GM21515 (cell line): ENCODE measurements at regions not wholly inside any gene's neighbourhood (a gene's known extent, or its start where the extent isn't known, plus 50 kb on each side); places are given as distances from the start of the nearest gene placed in this dataset.
A peak's percentile ranks its signal among the peaks of the same experiment; 100 is the strongest.

Experiments used
- ATAC-seq: cut with Tn5 transposase; IDR thresholded peaks from one replicate; pipeline ENCODE4 v1.9.1; 2021; ENCODE audit not compliant: unreplicated experiment

DNA sequence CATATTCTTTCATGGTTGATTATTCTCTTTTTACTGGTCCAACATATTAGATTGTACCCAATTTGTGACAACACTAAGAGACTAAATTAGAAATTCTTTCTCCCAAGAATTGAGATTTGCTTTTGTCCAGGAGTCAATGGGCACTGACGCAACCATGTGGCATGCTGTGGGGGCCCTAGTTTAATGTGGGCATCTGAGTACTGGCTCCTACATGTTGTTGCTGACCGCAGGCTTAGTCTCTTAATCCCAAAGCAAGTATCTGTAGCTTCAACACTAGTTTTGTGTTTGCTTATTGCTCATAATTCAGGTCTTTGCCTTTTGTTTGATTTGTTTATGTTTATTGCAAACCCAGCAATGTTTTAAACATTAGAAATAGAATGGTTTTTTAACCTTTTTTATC lies 263.4 kb upstream of the NDST4 start:
- ATAC-seq: no peak

DNA sequence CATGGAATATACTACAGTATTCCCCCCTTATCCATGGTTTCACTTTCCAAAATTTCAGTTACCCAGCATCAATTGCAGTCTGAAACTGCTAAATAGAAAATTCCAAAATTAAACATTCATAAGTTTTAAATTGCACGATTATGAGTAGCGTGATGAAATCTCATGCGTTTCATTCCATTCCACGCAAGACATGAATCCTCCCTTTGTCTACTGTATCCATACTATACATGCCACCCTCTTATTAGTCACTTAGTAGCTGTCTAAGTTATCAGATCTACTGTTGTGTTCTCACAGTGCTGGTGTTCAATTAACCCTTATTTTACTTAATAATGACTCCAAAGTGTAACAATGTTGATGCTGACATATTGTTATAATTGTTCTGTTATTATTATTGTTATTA lies 261.2 kb upstream of the NDST4 start:
- no peak for ATAC-seq

DNA sequence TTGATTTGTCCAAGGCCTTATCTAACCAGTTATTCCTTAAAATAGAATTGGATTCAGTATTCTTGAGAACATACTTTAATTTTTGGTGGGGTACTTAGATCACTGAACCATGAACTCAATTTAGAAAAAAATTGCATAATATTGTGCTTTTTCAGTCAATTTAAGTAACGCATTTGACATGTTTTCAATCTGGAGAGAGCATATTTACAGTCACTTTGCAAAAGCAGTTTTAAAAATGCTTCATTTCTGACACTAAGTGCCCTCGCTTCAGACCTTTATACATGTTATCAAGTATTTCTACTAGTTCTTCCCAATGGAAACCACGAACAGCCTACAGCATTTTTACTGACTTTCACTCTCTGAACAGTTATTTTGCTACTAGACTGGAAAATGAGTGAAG lies 257.1 kb upstream of the NDST4 start:
- no peak for ATAC-seq

DNA sequence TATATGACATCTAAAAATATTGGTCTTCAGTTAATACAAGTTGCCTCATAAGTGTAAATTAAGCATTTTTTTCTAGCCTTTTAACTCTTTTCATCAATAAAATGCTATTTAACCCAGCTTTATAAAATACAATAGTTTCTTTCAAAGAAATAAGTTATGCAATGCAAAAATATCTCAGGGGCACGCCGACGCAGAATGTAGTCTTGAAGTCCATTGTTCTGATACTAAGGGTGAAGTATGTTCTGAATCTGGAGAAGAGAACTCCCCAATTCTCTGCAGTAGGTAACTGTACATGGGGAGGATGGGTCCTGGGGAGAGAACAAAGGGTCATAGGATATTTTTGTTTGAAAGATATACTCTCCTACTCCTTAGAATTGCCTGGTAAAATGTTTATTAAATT lies 256.6 kb upstream of the NDST4 start:
- no peak for ATAC-seq

DNA sequence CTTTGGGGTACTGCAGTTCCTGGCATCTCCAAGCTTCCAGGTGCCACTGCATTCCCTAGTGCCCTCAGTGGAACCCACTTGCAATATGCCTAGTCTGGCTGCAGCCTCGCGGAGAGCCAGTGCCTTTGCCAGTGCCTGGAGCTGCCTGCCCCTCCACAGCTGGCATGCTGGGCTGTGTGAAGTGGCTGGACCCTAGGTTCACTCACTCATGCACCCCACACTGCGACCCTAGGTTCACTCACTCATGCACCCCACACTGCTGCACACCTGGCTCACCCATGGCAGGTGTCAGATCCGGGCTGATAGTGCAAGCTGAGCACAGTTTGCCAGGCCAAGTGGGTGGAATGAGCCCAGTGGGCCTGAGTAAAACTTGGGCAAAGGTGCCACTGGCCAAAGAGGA lies 253.0 kb upstream of the NDST4 start:
- ATAC-seq: no peak

DNA sequence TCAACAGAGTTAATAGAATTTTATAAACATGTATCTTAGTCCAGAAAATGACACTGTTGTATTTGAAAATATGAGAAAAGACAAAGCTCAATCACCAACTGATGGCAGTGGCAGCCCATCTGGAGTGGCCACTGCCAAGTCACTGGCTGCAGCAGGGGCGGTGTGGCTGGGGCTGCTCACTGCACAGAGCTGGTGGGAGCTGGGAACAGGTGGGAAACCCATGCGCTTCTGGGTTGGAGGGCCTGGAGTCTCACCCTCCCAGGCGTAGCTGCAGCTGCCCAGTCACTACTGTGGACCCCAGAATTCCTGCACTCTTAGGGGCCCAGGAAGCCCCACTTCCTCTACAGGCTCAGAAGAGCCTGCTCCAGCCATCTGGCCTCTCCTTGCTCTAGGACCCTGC lies 251.8 kb upstream of the NDST4 start:
- no peak for ATAC-seq

DNA sequence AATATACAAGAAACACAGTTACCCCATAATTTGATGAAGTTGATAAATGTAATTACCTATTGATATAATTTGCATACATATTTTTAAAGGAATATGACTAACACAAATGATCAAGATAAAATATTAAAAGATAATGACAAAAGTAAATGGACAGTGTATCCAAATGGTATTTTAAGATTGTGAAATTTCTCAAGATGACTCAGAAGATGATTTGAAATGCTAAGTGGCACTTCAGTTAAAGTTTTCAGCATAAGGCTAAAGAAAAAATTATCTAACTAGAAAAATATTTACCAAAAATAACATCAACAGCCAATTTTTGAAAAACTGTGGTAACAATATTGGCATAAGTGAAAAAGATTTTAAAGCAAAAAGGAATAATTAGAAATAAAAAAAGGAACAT lies 248.4 kb upstream of the NDST4 start:
- no peak for ATAC-seq

DNA sequence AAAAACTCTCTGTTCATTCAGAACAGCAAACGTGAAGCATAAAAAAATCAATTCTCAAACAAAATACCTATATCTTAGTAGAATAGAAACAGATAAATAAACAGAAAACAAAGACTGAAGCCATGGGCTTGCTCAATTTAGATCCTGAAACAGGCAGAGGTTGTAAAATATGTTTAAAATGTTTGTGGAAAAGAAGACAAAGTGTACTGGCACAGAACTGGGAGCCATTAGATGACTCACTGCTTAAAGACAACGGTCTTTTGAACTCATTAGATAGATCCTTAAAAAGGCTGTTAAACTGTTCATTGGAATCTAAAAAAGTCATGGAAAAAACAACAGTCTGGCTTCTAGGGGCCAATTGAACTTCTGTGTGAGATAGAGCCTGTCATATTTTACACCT lies 247.0 kb upstream of the NDST4 start:
- ATAC-seq: no peak

DNA sequence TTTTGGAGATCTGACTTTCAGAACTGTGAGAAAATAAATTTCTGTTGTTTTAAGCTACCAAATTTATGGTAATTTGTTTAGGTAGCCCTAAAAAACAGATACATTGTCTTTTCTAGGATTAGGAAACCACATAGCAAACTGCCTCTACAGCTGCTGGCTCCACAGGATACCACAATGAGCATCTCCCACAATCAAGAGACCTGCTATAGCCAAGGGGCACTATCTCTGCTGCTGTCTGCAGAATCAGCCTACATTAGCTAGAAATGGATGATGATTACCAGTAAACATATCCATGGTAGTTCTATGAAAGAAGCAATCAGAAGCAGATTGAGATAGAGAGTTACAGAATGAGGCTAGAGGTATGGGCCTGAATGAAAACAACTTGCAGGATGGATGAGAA lies 244.4 kb upstream of the NDST4 start:
- no peak for ATAC-seq

DNA sequence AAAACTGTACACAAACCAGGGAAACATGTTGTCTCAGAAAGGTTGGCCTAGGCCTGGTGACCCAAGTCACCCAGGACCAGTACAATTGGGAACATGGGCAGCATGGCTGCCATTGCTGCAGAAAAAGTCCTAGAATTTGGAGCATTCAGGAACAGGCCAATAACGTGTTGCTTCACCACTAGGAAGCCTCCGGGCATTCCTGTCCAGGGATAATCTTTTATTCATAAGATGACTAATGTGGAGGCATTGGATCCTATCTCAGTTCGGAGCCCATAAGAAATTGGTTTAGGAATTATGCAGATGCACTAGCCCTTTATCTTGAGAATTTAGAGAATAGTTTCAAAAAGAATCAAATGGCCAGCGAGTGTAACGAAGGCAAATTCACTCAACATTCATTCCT lies 242.8 kb upstream of the NDST4 start:
- no peak for ATAC-seq

DNA sequence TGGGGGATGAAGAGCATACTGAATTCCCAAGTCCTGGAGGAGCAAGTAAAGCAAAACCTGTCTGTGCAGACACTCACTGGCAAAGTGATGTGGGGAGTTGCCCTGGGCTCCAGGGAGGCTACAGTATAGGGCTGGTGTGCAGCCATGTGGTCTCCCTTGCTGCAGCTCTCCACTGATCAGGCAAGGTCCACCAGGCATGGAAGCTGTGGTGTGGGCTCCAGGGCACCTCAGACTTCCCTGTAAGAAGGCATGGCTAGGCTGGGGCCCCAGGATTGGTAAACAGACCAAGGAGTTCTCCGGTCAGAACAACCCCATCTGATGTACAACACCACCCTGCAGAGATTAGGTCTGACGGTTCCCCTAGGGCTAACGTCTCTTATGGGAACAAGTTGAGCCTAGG lies 241.9 kb upstream of the NDST4 start:
- ATAC-seq: no peak

DNA sequence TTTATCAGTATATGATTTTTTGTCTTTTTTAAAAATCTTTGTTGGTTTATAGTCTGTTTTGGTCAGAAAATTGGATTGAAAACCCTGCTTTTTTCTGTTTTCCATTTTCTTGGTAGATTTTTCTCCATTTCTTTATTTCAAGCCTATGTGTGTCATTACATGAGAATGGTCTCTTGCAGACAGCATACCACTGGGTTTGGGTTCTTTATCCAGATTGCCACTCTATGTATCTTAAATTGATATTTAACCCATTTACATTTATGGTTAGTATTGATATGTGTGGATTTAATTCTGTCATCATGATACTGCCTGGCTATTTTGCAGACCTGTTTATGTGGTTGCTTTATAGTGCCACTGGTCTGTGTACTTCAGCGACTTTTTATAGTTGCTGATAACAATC lies 239.9 kb upstream of the NDST4 start:
- ATAC-seq: no peak

DNA sequence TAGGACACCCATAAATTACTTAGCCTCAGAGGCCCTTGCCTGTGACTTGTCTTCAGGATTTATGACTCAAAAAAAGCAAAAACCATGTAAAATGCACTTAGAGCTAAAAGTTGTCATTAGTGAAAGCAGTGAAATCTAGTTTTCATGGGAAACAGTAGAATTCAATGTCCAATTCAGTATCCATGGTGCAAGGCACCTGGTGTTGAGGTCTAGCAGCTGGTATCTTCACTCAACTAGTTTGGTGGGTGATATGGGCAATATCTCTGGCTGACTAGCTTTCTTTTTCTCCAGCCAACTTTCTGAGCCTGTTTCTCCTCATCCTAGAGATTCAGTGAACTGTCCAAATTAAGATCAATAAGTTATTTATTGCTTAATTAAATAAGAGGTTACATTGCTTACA lies 229.8 kb upstream of the NDST4 start:
- no peak for ATAC-seq

DNA sequence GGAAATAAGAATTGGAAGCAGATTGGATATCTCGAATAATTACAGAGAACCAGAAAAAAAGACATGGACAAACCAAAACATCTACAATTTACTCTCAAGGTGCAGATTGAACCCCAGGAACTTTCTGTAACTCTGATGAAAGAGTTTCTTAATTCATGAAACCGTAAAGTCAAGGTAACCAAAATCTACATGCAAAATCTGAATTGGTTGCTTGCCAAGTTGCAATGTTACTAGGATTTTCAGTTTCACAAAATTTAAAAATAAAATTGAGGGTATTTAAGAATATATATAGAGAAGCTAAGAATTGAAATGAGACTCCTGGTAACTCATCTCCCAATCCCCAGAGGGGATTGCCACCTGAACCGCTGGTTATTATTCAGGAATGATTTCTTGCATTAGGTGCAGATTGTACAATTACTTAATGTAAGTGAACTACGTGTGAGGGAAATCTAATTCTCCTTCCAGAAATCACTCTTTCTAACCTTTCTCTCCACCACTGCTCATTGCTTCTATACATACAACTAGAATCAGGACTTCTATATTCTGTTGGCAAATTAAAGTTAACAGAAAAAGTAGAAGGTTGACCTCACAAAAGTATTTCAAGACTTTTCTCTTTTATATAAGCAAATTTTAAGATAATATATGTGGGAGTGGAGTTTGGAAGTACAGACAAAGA lies 221.5 kb upstream of the NDST4 start:
- ATAC-seq: peak; percentile 52

DNA sequence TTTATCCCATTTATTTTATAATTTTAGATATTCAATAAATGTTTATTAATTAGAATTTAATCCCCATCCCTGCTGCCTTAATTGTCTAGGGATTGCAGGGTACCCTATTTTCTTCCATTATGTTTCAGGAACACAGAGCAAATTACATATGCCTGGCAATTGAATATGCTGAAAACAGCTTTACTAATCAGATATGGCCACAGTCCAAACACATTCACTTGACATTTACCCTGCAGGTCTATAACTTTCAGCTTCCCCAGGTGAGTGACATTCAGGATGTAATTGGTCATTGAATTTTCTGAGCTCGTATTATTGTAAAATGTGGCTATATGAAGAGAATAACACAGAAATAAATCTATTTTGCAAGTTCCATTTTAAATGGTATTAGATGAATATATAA lies 218.7 kb upstream of the NDST4 start:
- no peak for ATAC-seq

DNA sequence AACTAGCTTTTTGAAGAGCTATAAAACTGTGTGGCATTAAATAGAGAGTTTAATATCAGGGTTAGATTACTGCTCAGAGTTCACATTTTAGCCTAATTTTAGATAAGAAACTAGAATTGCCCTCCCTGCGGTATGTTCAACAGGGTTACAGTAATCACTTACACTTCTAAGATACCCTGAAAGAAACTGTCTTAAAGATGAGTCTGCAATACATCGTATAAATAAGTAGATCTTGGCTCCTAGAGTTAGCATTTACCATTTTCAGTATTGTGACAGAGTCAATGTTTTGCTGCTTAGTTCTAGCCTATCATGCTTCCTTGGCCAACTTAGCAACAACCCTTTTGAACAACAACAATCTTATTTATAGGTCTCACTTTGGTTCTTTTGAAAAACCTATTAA lies 217.8 kb upstream of the NDST4 start:
- no peak for ATAC-seq

DNA sequence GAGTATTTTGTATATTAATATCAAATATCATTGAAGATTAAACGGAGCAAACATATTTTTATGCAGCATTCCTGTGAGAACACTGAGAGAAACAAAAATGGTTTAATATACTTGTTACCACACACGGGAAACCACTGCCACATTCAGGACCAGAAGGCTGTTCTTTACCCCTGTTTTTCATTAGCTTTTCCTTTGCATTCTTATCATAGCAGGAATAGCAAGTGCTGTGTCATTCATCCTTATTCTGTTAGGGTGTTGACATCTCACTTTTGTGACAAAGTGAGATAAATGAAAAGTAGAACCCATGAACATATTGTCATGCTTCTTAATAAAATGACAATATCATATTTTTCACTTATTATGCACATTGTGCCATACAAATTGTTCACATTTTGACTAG lies 212.4 kb upstream of the NDST4 start:
- ATAC-seq: no peak

DNA sequence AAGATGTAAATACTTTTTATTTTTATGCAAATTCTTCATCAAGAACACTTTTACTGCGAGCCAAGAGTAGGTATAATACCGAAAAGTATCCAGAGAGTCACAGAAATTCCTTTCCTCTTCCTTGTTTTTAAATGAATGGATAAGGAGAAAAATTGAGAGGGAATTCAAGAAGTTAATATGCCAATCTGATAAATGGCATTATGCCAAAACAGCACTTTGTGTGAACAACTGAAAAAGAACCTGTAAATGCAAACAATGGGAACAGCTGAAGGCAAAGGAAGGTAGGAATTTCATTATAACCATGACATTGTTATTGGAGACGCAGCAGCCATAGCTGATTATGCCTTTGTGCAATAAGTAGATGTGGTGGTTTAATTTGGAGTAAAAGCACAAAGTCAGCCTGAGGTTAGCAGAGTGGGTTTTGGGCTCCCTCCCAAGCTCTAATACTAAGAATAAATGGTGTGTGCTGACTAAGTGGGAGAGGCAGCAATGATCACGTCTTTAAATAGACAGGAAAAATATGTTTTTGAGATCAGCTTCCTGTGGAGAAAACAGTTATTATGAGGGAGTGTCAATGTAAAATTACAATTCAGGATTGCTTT lies 209.8 kb upstream of the NDST4 start:
- ATAC-seq: no peak

DNA sequence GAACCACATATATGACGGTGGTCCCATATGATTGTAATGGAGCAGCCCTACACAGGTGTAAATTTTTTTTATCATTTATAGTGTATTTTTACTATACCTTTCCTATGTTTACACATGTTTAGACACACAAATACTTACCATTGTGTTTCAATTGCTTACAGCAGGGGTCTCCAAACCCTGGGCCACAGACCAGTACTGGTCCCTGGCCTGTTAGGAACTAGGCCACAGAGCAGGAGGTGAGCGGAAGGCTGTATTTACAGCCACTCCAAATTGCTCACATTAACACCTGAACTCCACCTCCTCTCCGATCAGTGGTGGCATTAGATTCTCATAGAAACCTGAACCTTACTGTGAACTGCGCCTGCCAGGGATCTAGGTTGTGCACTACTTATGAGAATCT lies 201.8 kb upstream of the NDST4 start:
- ATAC-seq: no peak

DNA sequence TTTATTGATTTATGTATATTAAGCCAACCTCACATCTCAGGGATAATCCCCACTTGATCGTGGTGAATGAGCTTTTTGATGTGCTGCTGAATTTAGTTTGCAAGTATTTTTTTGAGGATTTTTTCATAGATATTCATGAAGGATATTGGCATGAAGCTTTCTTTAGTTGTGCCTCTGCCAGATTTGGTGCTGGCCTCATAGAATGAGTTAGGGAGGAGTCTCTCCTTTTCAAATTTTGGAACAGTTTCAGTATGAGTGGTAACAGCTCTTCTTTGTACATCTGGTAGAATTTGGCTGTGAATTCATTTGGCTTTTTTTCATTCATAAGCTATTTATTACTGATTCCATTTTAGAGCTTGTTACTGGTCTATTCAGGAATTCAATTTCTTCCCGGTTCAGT lies 197.2 kb upstream of the NDST4 start:
- no peak for ATAC-seq

DNA sequence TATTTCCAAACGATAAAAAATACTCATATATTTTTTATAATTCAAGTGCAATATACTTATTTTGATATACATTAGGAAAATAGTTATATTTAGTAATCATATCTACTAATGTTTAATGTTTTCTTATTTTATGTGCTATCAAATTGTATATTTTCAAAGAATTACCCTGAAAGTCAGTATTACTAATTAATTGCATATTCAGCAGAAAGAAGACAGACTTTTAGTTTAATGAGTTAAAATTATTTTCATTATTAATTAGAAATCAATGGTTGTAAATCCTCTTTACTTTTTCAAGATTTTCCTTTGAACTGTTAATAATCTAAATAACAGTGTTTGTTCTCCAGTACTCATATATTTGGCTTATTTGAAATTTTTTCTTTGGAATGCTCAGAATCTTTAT lies 181.3 kb upstream of the NDST4 start:
- no peak for ATAC-seq

DNA sequence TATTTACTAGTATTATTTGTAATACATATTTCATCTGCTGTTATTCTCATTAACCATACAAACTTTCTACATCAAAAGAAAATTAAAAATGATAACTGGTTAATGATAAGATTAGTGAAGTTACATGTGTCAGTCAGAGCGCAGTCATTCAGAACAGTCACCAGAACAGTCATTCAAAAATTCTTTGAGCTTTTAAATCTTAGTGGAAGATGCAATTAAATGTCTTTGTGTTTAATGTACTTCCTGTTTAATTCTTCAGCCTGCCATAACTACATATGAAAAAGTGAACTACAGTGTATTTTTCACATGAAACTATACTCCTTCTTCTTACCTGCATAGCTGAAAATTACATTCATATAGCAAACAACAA lies 179.7 kb upstream of the NDST4 start:
- ATAC-seq: no peak

DNA sequence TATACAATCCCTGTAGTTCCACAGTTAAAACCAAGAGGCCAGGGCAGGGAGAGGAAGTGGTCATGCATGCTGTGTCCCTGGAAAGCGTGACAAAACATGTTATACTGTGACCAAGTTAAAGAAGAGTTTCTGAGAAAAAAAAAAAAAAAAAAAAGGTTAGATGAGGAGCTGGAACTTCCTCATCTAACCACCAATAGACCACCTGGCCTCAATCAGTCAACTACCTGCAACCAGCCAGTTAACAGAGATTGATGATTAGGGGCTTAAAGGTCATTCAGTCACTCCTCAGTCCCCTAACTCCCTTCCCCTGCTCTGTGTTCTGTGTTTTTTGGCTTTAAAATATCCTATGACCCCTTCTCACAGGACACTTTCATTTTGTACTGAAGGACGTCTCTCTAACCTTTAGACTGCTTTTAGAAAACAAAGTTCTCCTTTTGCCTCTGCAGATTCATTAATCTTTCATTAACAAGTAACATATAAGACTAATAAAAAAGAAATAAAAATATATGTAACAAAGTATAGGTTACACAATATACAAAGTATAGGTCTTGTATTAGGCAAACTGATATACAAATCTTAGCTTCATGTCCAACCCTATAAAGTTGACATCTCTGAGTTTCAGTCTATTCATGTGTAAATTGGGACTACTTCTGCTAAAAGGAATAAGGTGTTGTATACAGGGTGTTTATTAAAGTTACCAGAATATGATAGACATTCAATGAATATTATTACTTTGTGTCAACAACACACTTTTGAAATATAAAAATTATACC lies 179.1 kb upstream of the NDST4 start:
- ATAC-seq: no peak
